ENCODE measurements at regions not wholly inside any gene's neighbourhood (a gene's known extent, or its start where the extent isn't known, plus 50 kb on each side); places are given as distances from the start of the nearest gene placed in this dataset.
A peak's percentile ranks its signal among the peaks of the same experiment; 100 is the strongest.

GRCh38 chr16:66129196-66129595 is 237.3 kb upstream of the CDH5 start:
- no peak overlapping the region for H3K27ac Mint-ChIP-seq (ENCODE audit: unreplicated experiment)
- no peak for TF ChIP-seq CTCF (conservative IDR thresholded peaks at IDR 0.05)
- H3K4me3 Mint-ChIP-seq: no peak overlapping the region
- H3K36me3 Mint-ChIP-seq (ENCODE audit: low read depth): no peaks in the 10 kb centered on the region
- H3K27me3 Mint-ChIP-seq (ENCODE audit: low read depth): peaks cover 52% of the 10 kb centered on the region
- peaks cover 8% of the 10 kb centered on the region for H3K4me1 Mint-ChIP-seq
- no peak for DNase-seq (ENCODE audit: low read depth, low spot score)
- H3K9me3 Mint-ChIP-seq: no peaks in the 10 kb centered on the region

GRCh38 chr16:66128371-66128770 is 238.1 kb upstream of the CDH5 start:
- Mint-ChIP-seq H3K9me3 (no peaks in the 10 kb centered on the region), H3K4me3 (no peak overlapping the region), H3K27ac (ENCODE audit: unreplicated experiment) (no peak overlapping the region), H3K36me3 (ENCODE audit: low read depth) (no peaks in the 10 kb centered on the region), H3K4me1 (peaks cover 8% of the 10 kb centered on the region), H3K27me3 (ENCODE audit: low read depth) (peaks cover 50% of the 10 kb centered on the region)
- no peak for DNase-seq (ENCODE audit: low read depth, low spot score)
- no peak for TF ChIP-seq CTCF (conservative IDR thresholded peaks at IDR 0.05)

- DNase-seq (ENCODE audit: low read depth, low spot score): peak; percentile 6
- Mint-ChIP-seq H3K36me3 (ENCODE audit: low read depth) (no peaks in the 10 kb centered on the region), H3K4me3 (no peak overlapping the region), H3K27ac (ENCODE audit: unreplicated experiment) (no peak overlapping the region), H3K4me1 (peaks cover 8% of the 10 kb centered on the region), H3K27me3 (ENCODE audit: low read depth) (peaks cover 50% of the 10 kb centered on the region), H3K9me3 (no peaks in the 10 kb centered on the region)
- peak; percentile 32 for TF ChIP-seq CTCF (conservative IDR thresholded peaks at IDR 0.05)
Observed at GRCh38 chr16:66127459-66128370, 238.8 kb upstream of the CDH5 start.

GRCh38 chr16:66121466-66121865 is 245.0 kb upstream of the CDH5 start:
- no peak for TF ChIP-seq CTCF (conservative IDR thresholded peaks at IDR 0.05)
- Mint-ChIP-seq H3K4me3 (no peak overlapping the region), H3K27me3 (ENCODE audit: low read depth) (peaks cover 12% of the 10 kb centered on the region), H3K4me1 (no peaks in the 10 kb centered on the region), H3K9me3 (no peaks in the 10 kb centered on the region), H3K27ac (ENCODE audit: unreplicated experiment) (peak overlapping the region; percentile 3), H3K36me3 (ENCODE audit: low read depth) (no peaks in the 10 kb centered on the region)
- no peak for DNase-seq (ENCODE audit: low read depth, low spot score)

- H3K27me3 Mint-ChIP-seq (ENCODE audit: low read depth): peaks cover 7% of the 10 kb centered on the region
- no peak overlapping the region for H3K4me3 Mint-ChIP-seq
- no peak overlapping the region for H3K27ac Mint-ChIP-seq (ENCODE audit: unreplicated experiment)
- H3K9me3 Mint-ChIP-seq: peaks cover 2% of the 10 kb centered on the region
- no peak for DNase-seq (ENCODE audit: low read depth, low spot score)
- no peak for TF ChIP-seq CTCF (conservative IDR thresholded peaks at IDR 0.05)
- no peaks in the 10 kb centered on the region for H3K36me3 Mint-ChIP-seq (ENCODE audit: low read depth)
- no peaks in the 10 kb centered on the region for H3K4me1 Mint-ChIP-seq
Observed at GRCh38 chr16:66120656-66121055, 245.8 kb upstream of the CDH5 start.
